ENCODE measurements at regions not wholly inside any gene's neighbourhood (a gene's known extent, or its start where the extent isn't known, plus 50 kb on each side); places are given as distances from the start of the nearest gene placed in this dataset.

GRCh38 chr9:96131825-96132224 is 170.2 kb downstream of the HSD17B3 start (continued):
- TF ChIP-seq CREB1 (CRISPR knock-in tag; IDR thresholded peaks at IDR 0.05; ENCODE audit: low read depth), result no peak
- TF ChIP-seq POLR2AphosphoS5 (IDR thresholded peaks at IDR 0.05; ENCODE audit: low read depth), result no peak
- TF ChIP-seq NANOG (IDR thresholded peaks at IDR 0.05; ENCODE audit: borderline replicate concordance), result no peak
- no peak for TF ChIP-seq REST (IDR thresholded peaks at IDR 0.05; ENCODE audit: unreplicated experiment)
- TF ChIP-seq, protein P1, sequence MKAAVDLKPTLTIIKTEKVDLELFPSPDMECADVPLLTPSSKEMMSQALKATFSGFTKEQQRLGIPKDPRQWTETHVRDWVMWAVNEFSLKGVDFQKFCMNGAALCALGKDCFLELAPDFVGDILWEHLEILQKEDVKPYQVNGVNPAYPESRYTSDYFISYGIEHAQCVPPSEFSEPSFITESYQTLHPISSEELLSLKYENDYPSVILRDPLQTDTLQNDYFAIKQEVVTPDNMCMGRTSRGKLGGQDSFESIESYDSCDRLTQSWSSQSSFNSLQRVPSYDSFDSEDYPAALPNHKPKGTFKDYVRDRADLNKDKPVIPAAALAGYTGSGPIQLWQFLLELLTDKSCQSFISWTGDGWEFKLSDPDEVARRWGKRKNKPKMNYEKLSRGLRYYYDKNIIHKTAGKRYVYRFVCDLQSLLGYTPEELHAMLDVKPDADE (IDR thresholded peaks at IDR 0.05), result no peak
- no peak for TF ChIP-seq JUNB (IDR thresholded peaks at IDR 0.05; ENCODE audit: unreplicated experiment)
- no peak for TF ChIP-seq ZNF114 (CRISPR knock-in tag; IDR thresholded peaks at IDR 0.05)
- no peak for TF ChIP-seq ZNF331 (CRISPR knock-in tag; IDR thresholded peaks at IDR 0.05; ENCODE audit: low read depth)
- TF ChIP-seq EZH2phosphoT487 (IDR thresholded peaks at IDR 0.05; ENCODE audit: unreplicated experiment), result no peak

DNA sequence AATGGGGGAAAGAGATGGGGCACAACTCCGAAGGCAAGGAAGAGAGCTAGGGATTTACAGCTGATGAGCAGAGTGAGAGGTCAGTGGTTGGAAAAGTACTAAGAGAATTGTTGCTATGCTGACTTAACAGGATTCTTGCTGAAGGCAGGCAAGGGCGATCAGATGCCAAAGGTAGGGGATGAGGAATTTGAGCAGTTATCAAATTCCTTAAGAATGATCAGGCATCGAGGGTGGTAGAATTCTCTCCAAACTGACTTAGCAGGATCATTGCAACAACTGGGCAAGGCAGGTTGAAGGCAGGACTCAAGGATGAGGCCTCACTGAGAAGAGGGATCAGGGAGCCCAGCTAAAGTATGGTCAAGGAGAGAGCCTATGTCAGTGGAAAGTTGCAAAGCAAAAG is 171.0 kb downstream of the HSD17B3 start:
- no peak overlapping the region for H3K27ac ChIP-seq (ENCODE audit: low read depth)
- no peak for DNase-seq (ENCODE audit: low spot score)
- H3K27me3 ChIP-seq (ENCODE audit: insufficient read depth), result no peaks in the 10 kb centered on the region
- no peak overlapping the region for H3K4me3 ChIP-seq
- H3K4me3 Mint-ChIP-seq, result no peak overlapping the region
- peaks cover 6% of the 10 kb centered on the region; the same call in 1 of the 3 replicates for H3K9me3 Mint-ChIP-seq
- H3K36me3 ChIP-seq (ENCODE audit: insufficient read depth), result no peaks in the 10 kb centered on the region
- TF ChIP-seq EZH2phosphoT487 (IDR thresholded peaks at IDR 0.05; ENCODE audit: unreplicated experiment) (no peak), ZNF331 (CRISPR knock-in tag; IDR thresholded peaks at IDR 0.05; ENCODE audit: low read depth) (no peak), NANOG (IDR thresholded peaks at IDR 0.05; ENCODE audit: borderline replicate concordance) (no peak), JUNB (IDR thresholded peaks at IDR 0.05; ENCODE audit: unreplicated experiment) (no peak), STAT1 (IDR thresholded peaks at IDR 0.05; ENCODE audit: unreplicated experiment) (no peak), POLR2AphosphoS5 (IDR thresholded peaks at IDR 0.05; ENCODE audit: low read depth) (no peak), CREB1 (CRISPR knock-in tag; IDR thresholded peaks at IDR 0.05; ENCODE audit: low read depth) (no peak)
- TF ChIP-seq, protein P1 (IDR thresholded peaks at IDR 0.05), result no peak
- TF ChIP-seq, protein P2, sequence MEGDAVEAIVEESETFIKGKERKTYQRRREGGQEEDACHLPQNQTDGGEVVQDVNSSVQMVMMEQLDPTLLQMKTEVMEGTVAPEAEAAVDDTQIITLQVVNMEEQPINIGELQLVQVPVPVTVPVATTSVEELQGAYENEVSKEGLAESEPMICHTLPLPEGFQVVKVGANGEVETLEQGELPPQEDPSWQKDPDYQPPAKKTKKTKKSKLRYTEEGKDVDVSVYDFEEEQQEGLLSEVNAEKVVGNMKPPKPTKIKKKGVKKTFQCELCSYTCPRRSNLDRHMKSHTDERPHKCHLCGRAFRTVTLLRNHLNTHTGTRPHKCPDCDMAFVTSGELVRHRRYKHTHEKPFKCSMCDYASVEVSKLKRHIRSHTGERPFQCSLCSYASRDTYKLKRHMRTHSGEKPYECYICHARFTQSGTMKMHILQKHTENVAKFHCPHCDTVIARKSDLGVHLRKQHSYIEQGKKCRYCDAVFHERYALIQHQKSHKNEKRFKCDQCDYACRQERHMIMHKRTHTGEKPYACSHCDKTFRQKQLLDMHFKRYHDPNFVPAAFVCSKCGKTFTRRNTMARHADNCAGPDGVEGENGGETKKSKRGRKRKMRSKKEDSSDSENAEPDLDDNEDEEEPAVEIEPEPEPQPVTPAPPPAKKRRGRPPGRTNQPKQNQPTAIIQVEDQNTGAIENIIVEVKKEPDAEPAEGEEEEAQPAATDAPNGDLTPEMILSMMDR (conservative IDR thresholded peaks at IDR 0.05; ENCODE audit: low read depth in 2 of 2), result no peak
- H3K27ac Mint-ChIP-seq, result no peak overlapping the region
- no peaks in the 10 kb centered on the region for H3K79me2 ChIP-seq (replicated peaks; ENCODE audit: insufficient read depth)
- H3K9me2 ChIP-seq (ENCODE audit: insufficient read depth), result peaks cover 13% of the 10 kb centered on the region
- no peaks in the 10 kb centered on the region for H3F3A ChIP-seq (replicated peaks; ENCODE audit: low read depth)
- H4K20me1 ChIP-seq (replicated peaks; ENCODE audit: insufficient read depth), result no peaks in the 10 kb centered on the region
- peaks cover 19% of the 10 kb centered on the region for H3K27me3 Mint-ChIP-seq (ENCODE audit: insufficient read depth, low read depth, poor library complexity)
- no peak for ATAC-seq
- no peaks in the 10 kb centered on the region for H3K36me3 Mint-ChIP-seq (ENCODE audit: low read depth)
- peaks cover 40% of the 10 kb centered on the region for H3K4me1 Mint-ChIP-seq
- peaks cover 41% of the 10 kb centered on the region for H3K4me1 ChIP-seq (ENCODE audit: insufficient read depth)
- no peak overlapping the region for H3K4me2 ChIP-seq
- 0 out of 2 replicates have a peak overlapping the region, but pooled peaks have one; percentile 14 for H2AFZ ChIP-seq
